Skeletal muscle tissue (tissue), 3 donors: ENCODE measurements at regions not wholly inside any gene's neighbourhood (a gene's known extent, or its start where the extent isn't known, plus 50 kb on each side); places are given as distances from the start of the nearest gene placed in this dataset.

Experiments
- H3K27ac ChIP-seq: one replicate; pipeline ENCODE4 v1.7.0; 2013; ENCODE audit warnings: mild to moderate bottlenecking, low read depth, low read length, inconsistent platforms
- H3K27me3 ChIP-seq, 3 donors: one replicate each; pipeline ENCODE4 v1.7.0; 2013; ENCODE audit warnings: low read length in 3 of 3; ENCODE audit not compliant: control insufficient read depth in 3 of 3, insufficient read depth in 3 of 3
- H3K36me3 ChIP-seq, 3 donors: one replicate each; pipeline ENCODE4 v1.7.0; 2013; ENCODE audit warnings: low read length in 3 of 3; ENCODE audit not compliant: control insufficient read depth in 3 of 3, insufficient read depth in 3 of 3
- H3K4me1 ChIP-seq, 3 donors: one replicate each; pipeline ENCODE4 v1.7.0; 2013; ENCODE audit warnings: low read length in 3 of 3, mild to moderate bottlenecking in 3 of 3; ENCODE audit not compliant: control insufficient read depth in 3 of 3, insufficient read depth in 3 of 3
- H3K4me3 ChIP-seq, 3 donors: one replicate each; pipeline ENCODE4 v1.7.0; 2013; ENCODE audit warnings: low read length in 3 of 3
- H3K9ac ChIP-seq, 3 donors: one replicate each; pipeline ENCODE4 v1.7.0; 2013; ENCODE audit warnings: low read length in 3 of 3, mild to moderate bottlenecking in 3 of 3, moderate library complexity in 2 of 3, low read depth in 1 of 3
- H3K9me3 ChIP-seq, 3 donors: one replicate each; pipeline ENCODE4 v1.7.0; 2013; ENCODE audit warnings: low read length in 3 of 3; ENCODE audit not compliant: control insufficient read depth in 3 of 3
- donor health status: Osteomylitis.

- no peaks in the 10 kb centered on the region for H3K4me1 ChIP-seq
These were observed 118.5 kb upstream of the SYNDIG1 start for GRCh38 chr20:24350923-24351368.

GRCh38 chr20:24341781-24342180, 127.6 kb upstream of the SYNDIG1 start:
- Histone ChIP-seq H3K27me3 (no peaks in the 10 kb centered on the region), H3K4me1 (no peaks in the 10 kb centered on the region), H3K4me3 (no peak overlapping the region), H3K9ac (no peak overlapping the region), H3K27ac (no peak overlapping the region), H3K9me3 (no peaks in the 10 kb centered on the region), H3K36me3 (no peaks in the 10 kb centered on the region)

More at GRCh38 chr20:24350923-24351368, 118.5 kb upstream of the SYNDIG1 start:
- Histone ChIP-seq H3K4me3 (no peak overlapping the region), H3K9me3 (no peaks in the 10 kb centered on the region), H3K27me3 (no peaks in the 10 kb centered on the region), H3K36me3 (no peaks in the 10 kb centered on the region), H3K27ac (peak overlapping the region; percentile 30), H3K9ac (no peak overlapping the region)

- Histone ChIP-seq H3K9me3 (no peaks in the 10 kb centered on the region), H3K27me3 (no peaks in the 10 kb centered on the region), H3K4me1 (no peaks in the 10 kb centered on the region), H3K4me3 (no peak overlapping the region), H3K9ac (no peak overlapping the region), H3K27ac (no peak overlapping the region), H3K36me3 (no peaks in the 10 kb centered on the region)
These were observed 128.5 kb upstream of the SYNDIG1 start for GRCh38 chr20:24340933-24341332.

GRCh38 chr20:24339210-24339641, 130.2 kb upstream of the SYNDIG1 start:
- H3K4me3 ChIP-seq, result no peak overlapping the region

GRCh38 chr20:24337551-24337950, 131.9 kb upstream of the SYNDIG1 start:
- no peaks in the 10 kb centered on the region for H3K36me3 ChIP-seq
- no peak overlapping the region for H3K4me3 ChIP-seq
- no peaks in the 10 kb centered on the region for H3K27me3 ChIP-seq
- H3K9me3 ChIP-seq, result no peaks in the 10 kb centered on the region
- H3K27ac ChIP-seq, result no peak overlapping the region
- H3K9ac ChIP-seq, result no peak overlapping the region
- H3K4me1 ChIP-seq, result no peaks in the 10 kb centered on the region

More at GRCh38 chr20:24339210-24339641, 130.2 kb upstream of the SYNDIG1 start:
- H3K9me3 ChIP-seq, result no peaks in the 10 kb centered on the region
- H3K4me1 ChIP-seq, result no peaks in the 10 kb centered on the region
- H3K9ac ChIP-seq, result no peak overlapping the region
- no peak overlapping the region for H3K27ac ChIP-seq
- H3K27me3 ChIP-seq, result no peaks in the 10 kb centered on the region
- H3K36me3 ChIP-seq, result no peaks in the 10 kb centered on the region

GRCh38 chr20:24337069-24337468, 132.4 kb upstream of the SYNDIG1 start:
- H3K9me3 ChIP-seq, result no peaks in the 10 kb centered on the region
- H3K4me1 ChIP-seq, result no peaks in the 10 kb centered on the region
- H3K9ac ChIP-seq, result no peak overlapping the region
- no peak overlapping the region for H3K4me3 ChIP-seq
- H3K27me3 ChIP-seq, result no peaks in the 10 kb centered on the region
- no peaks in the 10 kb centered on the region for H3K36me3 ChIP-seq
- no peak overlapping the region for H3K27ac ChIP-seq

- Histone ChIP-seq H3K9me3 (no peaks in the 10 kb centered on the region), H3K36me3 (no peaks in the 10 kb centered on the region), H3K4me3 (no peak overlapping the region), H3K9ac (no peak overlapping the region), H3K27me3 (no peaks in the 10 kb centered on the region), H3K27ac (no peak overlapping the region), H3K4me1 (no peaks in the 10 kb centered on the region)
These were observed 134.6 kb upstream of the SYNDIG1 start for GRCh38 chr20:24334830-24335229.

- H3K27ac ChIP-seq, result no peak overlapping the region
- H3K4me3 ChIP-seq, result no peak overlapping the region
- H3K4me1 ChIP-seq, result no peaks in the 10 kb centered on the region
- H3K9ac ChIP-seq, result no peak overlapping the region
- H3K36me3 ChIP-seq, result no peaks in the 10 kb centered on the region
- no peaks in the 10 kb centered on the region for H3K27me3 ChIP-seq
- no peaks in the 10 kb centered on the region for H3K9me3 ChIP-seq
These were observed 136.5 kb upstream of the SYNDIG1 start for GRCh38 chr20:24332956-24333355.

- Histone ChIP-seq H3K4me1 (no peaks in the 10 kb centered on the region), H3K9ac (no peak overlapping the region), H3K9me3 (no peaks in the 10 kb centered on the region), H3K4me3 (no peak overlapping the region), H3K27ac (no peak overlapping the region), H3K36me3 (no peaks in the 10 kb centered on the region), H3K27me3 (no peaks in the 10 kb centered on the region)
These were observed 137.5 kb upstream of the SYNDIG1 start for GRCh38 chr20:24331939-24332338.

- Histone ChIP-seq H3K27ac (no peak overlapping the region), H3K4me3 (no peak overlapping the region), H3K27me3 (peaks cover 0 to 5% (median 0%) of the 10 kb centered on the region in 3 donors), H3K36me3 (no peaks in the 10 kb centered on the region), H3K9ac (no peak overlapping the region), H3K9me3 (no peaks in the 10 kb centered on the region), H3K4me1 (no peaks in the 10 kb centered on the region)
These were observed 140.5 kb upstream of the SYNDIG1 start for GRCh38 chr20:24328901-24329300.

GRCh38 chr20:24321973-24322372, 147.5 kb upstream of the SYNDIG1 start:
- no peak overlapping the region for H3K27ac ChIP-seq
- no peaks in the 10 kb centered on the region for H3K4me1 ChIP-seq
- no peak overlapping the region for H3K4me3 ChIP-seq

More at GRCh38 chr20:24321973-24322372, 147.5 kb upstream of the SYNDIG1 start:
- Histone ChIP-seq H3K9ac (no peak overlapping the region), H3K27me3 (peaks cover 0 to 16% (median 0%) of the 10 kb centered on the region in 3 donors), H3K36me3 (no peaks in the 10 kb centered on the region), H3K9me3 (no peaks in the 10 kb centered on the region)
